AG09319 (cell line): ENCODE measurements at regions not wholly inside any gene's neighbourhood (a gene's known extent, or its start where the extent isn't known, plus 50 kb on each side); places are given as distances from the start of the nearest gene placed in this dataset.

Experiments
- DNase-seq: peaks from one replicate; pipeline ENCODE4 v3.0.0-alpha.2; 2010; ENCODE audit warnings: low read depth; ENCODE audit errors: extremely low read depth
- TF ChIP-seq, protein P1 (sequence below): IDR thresholded peaks from 2 replicates; pipeline ENCODE4 v1.5.1; 2011; ENCODE audit warnings: low read depth, mild to moderate bottlenecking, inconsistent platforms, low read length, moderate library complexity

DNA sequence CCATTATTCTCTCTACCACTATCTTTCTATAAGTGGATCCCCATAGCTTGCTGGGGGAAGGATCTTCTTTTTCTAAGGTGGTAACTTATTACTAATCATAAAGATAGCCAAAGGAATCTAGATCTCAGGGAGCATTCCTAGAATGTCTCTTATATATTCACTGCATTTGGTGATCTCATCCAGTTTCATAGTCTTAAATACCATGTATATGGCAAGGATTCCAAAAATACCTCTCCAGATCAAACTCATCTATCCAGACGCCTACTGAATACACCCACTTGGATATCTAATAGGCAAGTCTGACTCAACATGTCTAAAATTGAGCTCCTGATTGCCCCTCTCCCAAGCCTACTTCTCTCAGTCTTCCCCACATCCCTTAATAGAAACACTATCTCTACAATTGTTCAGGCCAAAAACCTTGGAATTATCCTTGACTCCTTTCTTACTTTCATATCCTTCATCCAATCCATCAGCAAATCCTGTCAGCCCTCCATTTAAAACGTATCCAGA lies 264.4 kb downstream of the HACE1 start:
- TF ChIP-seq, protein P1, sequence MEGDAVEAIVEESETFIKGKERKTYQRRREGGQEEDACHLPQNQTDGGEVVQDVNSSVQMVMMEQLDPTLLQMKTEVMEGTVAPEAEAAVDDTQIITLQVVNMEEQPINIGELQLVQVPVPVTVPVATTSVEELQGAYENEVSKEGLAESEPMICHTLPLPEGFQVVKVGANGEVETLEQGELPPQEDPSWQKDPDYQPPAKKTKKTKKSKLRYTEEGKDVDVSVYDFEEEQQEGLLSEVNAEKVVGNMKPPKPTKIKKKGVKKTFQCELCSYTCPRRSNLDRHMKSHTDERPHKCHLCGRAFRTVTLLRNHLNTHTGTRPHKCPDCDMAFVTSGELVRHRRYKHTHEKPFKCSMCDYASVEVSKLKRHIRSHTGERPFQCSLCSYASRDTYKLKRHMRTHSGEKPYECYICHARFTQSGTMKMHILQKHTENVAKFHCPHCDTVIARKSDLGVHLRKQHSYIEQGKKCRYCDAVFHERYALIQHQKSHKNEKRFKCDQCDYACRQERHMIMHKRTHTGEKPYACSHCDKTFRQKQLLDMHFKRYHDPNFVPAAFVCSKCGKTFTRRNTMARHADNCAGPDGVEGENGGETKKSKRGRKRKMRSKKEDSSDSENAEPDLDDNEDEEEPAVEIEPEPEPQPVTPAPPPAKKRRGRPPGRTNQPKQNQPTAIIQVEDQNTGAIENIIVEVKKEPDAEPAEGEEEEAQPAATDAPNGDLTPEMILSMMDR, result no peak
- DNase-seq, result no peak

DNA sequence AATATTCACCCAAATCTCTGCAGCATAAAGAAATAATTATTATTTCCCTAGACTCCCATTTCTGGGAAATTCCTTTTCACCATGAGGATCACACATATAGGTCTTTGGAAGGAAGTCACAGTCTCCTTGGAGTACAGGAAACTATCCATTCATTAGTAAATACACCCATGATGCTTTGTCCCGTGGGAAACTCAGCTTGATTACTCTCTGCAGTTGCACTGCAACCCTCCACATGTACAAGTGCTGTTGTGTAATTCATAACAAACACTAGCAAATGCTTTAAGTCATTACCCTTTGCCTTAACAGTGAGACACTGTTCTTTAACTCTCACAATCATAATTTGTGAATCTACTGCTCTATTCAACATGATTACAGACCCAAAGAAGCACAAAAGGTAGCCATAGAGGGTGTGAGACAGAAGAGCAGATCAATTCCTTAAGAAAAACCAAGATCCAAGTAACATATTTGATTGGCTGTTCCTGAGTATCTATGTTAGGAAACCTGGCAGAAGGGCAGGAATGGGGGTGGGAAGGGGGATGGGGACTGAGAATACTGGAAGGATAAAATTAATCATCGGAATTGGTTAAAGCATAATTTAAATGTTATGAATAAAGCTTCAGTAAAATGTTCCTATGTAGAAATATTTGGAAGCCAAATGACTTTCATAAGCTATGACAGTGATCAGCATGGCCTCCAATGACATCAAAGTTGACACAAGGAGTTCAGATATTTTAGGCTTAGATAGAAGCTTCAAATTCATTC lies 268.0 kb downstream of the HACE1 start:
- no peak for DNase-seq
- TF ChIP-seq, protein P1, result no peak

DNA sequence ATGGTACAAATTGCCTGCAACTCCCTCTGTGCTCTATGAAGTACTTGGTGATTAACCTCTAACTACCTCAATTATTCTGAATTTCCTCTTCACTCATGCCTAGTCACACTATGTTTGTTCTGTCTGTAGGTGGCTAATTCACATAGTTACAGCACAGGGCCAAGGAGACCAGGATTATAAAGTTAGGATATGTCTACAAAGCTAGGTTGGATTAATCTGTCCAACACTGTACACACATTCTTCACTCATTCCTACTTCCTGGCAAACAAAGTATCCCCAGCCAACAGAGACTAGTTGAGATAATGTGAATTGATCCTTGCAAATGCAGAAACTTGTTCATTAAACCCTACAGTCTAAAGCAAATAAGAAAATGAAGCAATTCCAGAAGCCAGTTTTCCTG lies 269.8 kb downstream of the HACE1 start:
- DNase-seq, result no peak
- TF ChIP-seq, protein P1, result no peak

DNA sequence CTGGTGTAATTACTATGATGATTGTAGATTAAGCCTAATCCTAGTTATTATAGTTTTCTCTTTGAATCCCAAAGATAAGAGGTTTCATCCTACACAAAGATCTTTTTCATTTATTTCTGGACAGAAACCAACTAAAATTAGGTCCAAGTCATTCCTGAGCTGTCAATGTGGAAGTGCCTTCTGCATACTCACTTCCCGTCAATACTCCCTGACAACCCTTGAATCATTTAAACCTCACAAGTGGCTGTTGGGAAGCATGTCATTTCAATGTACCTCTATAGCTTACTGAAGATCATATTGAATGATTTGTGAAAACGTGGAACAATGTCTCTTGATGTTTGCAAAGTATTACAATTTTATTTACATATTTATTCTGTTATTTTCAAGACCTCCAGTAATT lies 274.1 kb downstream of the HACE1 start:
- no peak for DNase-seq
- TF ChIP-seq, protein P1, result no peak

DNA sequence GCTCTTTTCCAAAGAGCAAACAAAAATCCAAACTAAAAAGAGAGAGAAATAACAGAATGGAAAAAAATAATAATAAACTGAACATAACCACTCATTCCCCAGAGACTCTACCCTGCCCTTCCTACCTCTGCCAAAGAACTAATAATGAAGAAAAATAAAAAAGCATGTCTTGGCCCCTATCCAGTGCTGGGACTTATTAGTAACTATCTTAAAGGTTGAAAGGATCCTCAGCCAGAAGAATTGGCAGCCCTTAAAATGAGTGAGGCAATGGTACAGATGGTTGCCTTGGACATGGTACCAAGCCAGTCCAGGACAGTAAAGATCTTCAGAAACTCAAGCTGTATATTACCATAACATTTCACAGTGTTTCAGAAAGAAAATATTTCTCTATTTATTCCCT lies 279.3 kb downstream of the HACE1 start:
- TF ChIP-seq, protein P1, result no peak
- DNase-seq, result no peak

DNA sequence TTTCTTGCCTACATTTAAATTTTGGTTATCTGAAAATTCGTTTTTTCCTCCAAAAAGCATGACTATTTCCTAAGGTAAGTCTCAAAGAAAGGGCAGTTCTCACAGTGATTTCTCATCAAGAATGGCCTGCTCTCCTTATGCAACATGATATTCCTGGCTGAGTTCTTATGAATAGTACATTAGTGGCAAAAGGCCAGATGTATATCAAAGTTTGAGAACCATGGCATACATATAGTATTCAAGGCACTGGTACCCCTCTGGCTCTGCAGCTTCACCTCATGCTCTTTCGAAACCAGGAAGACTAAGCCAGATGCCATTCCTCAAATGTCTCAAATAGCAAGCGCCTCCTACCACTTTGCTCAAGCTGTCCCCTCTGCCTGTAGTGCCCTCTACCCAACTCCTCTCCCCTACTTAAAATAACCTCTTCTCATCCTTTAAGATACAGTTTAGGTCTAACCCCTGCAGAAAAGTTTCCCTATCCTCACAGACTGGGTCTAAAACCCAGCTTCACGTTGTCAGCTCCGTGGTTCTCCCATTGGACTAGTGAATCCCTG lies 280.3 kb downstream of the HACE1 start:
- TF ChIP-seq, protein P1, result no peak
- DNase-seq, result no peak

DNA sequence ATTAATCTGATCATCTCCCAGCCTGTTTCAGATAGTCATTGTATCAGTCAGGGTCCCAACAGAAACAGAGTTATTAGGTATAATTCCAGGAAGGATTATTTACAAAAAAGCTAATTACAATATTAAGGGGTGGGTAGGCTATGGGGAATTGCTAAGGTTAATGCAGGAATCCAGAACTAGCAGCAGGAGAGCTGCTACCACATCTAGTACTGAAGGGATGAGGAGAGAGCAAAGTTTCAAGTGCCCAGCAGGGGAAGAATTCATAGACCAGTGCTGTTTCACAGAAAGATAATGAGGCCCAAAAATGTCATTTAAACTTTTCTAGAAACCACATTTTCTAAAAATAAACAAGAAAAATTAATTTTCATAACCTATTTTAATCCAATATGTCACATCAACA lies 284.2 kb downstream of the HACE1 start:
- TF ChIP-seq, protein P1, result no peak
- no peak for DNase-seq
